Heart left ventricle (tissue), 16 donors: ENCODE measurements at regions not wholly inside any gene's neighbourhood (a gene's known extent, or its start where the extent isn't known, plus 50 kb on each side); places are given as distances from the start of the nearest gene placed in this dataset.

ENCODE experiments used
- ATAC-seq, 4 donors: fragments of 200-7000 bp; cut with Tn5 transposase; one replicate each; pipeline ENCODE4 v1.9.1; 2020 to 2022; ENCODE audit warnings: moderate library complexity in 4 of 4, mild to moderate bottlenecking in 3 of 4, moderate number of reproducible peaks in 1 of 4
- DNase-seq, 5 donors: peaks; one replicate each; pipeline ENCODE4 v3.0.0-alpha.2; 2020
- H3K27ac ChIP-seq, 12 donors: fragments of 200-600 bp; sonication (generic) in 4 of 12; one replicate each; pipeline versions ENCODE4 v1.5.0 to v1.8.0; 2016 to 2022; ENCODE audit warnings: mild to moderate bottlenecking in 2 of 12
- H3K27me3 ChIP-seq, 9 donors: fragments of 200-600 bp; sonication (generic) in 2 of 9; one replicate each; pipeline versions ENCODE4 v1.5.1 to v1.8.0; 2016 to 2022; ENCODE audit warnings: mild to moderate bottlenecking in 3 of 9
- H3K36me3 ChIP-seq, 9 donors: fragments of 200-600 bp; sonication (generic) in 2 of 9; one replicate each; pipeline versions ENCODE4 v1.5.0 to v1.8.0; 2018 to 2022; ENCODE audit warnings: mild to moderate bottlenecking in 2 of 9
- H3K4me1 ChIP-seq, 12 donors: fragments of 200-600 bp; sonication (generic) in 4 of 12; one replicate each; pipeline versions ENCODE4 v1.5.0 to v1.8.0; 2016 to 2022; ENCODE audit warnings: mild to moderate bottlenecking in 3 of 12
- H3K4me3 ChIP-seq, 12 donors: fragments of 200-600 bp; sonication (generic) in 4 of 12; one replicate each; pipeline versions ENCODE4 v1.5.0 to v1.8.0; 2017 to 2022; ENCODE audit warnings: mild to moderate bottlenecking in 9 of 12, moderate library complexity in 4 of 12
- H3K9me3 ChIP-seq, 12 donors: fragments of 200-600 bp; sonication (generic) in 4 of 12; one replicate each; pipeline versions ENCODE4 v1.5.0 to v1.8.0; 2016 to 2022; ENCODE audit warnings: mild to moderate bottlenecking in 1 of 12
- CTCF ChIP-seq, 12 donors: fragments of 200-600 bp; sonication (generic) in 4 of 12; IDR thresholded peaks; one replicate each; pipeline versions ENCODE4 v1.5.0 to v1.8.0; 2018 to 2022; ENCODE audit warnings: antibody characterized with exemption in 12 of 12, mild to moderate bottlenecking in 5 of 12
- POLR2A ChIP-seq, 2 donors: fragments of 450-650 bp; IDR thresholded peaks; one replicate each; pipeline ENCODE4 v1.6.1; 2017; ENCODE audit warnings: antibody characterized with exemption in 2 of 2, mild to moderate bottlenecking in 2 of 2, moderate library complexity in 2 of 2
- WGBS, 4 donors: extraction: QIAGEN DNeasy Blood & Tissue Kit in 2 of 4; methylation state at CpG; one replicate each; pipeline versions ENCODE4 v1.1.5 to v1.1.7; 2013 to 2018; 5-methylcytosine and 5-hydroxymethylcytosine counted together
- intact Hi-C, 10 donors: fragments of 100-400 bp; cut with DNase I; formaldehyde crosslinking; loops; one replicate each; pipeline versions ENCODE4 v1.11.1 to v1.14.2; 2022
- donor health status: ischemic (EF 13 %, LVEDD 7.1; RV severe dilation, severe dysfunction).
- donor health status: healthy with polysubstance abuse.
- donor health status: DM: no; HTN: yes; CAD: no.
- donor health status: DM: no; HTN: no; CAD: no.
- donor health status: ischemic (EF 25% LVEDD 6.9; RV normal size, moderate dysfunction).
- donor health status: ischemic (EF 25% LVEDD 5.7; RV mildly dilated, moderate dysfunction).
- donor health status: healthy.
- donor health status: DM: yes; HTN: yes; CAD: no.
- donor health status: ischemic (EF 35%, LVEDD 5.7; RV mildly dilated, moderate dysfunction).
- donor health status: nonischemic (EF 11% LVEDD 7.7; RV severe dilation, severe dysfunction).
- donor health status: DM: yes; HTN: yes; CAD: no.
- donor health status: PGD.
- donor health status: ischemic (EF 29% LVEDD 5.4; RV normal size, mild dysfunction).
- donor health status: nonischemic (EF 23%, LVEDD 6.1; RV moderate dilation, normal function).

DNA sequence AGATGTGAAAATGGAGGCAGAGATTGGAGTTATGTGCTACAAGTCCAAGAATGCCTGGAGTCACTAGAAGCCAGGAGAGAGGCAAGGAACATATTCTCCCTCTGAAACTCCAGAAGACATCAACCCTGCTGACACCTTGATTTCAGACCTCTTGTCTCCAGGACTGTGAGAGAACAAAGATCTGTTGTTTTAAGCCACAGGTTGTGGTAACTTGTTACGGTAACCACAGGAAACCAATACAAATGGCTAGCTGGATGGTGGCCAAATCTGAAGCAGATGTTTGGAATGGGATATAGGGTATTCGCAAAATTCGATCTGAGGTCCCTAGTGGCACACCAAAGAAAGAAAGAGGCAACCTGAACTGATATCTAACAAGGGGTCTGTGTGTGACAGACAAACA, 129.0 kb downstream of the HERPUD2 start:
- peaks cover 0 to under 1% (median 0%) of the 10 kb centered on the region in 9 donors for H3K27me3 ChIP-seq
- intact Hi-C loops: no loop called here
- no peak for DNase-seq
- H3K4me1 ChIP-seq: peaks cover 0 to 5% (median 0%) of the 10 kb centered on the region in 12 donors
- H3K36me3 ChIP-seq: no peaks in the 10 kb centered on the region
- no peak overlapping the region for H3K4me3 ChIP-seq
- TF ChIP-seq CTCF (IDR thresholded peaks at IDR 0.05) (no peak), POLR2A (IDR thresholded peaks at IDR 0.05) (no peak)
- ATAC-seq: no peak
- no peak overlapping the region for H3K27ac ChIP-seq
- peaks cover 0 to 6% (median 0%) of the 10 kb centered on the region in 12 donors for H3K9me3 ChIP-seq
- WGBS, 4 donors: 32 to 53% (median 41%) methylated on average over 3 of the region's 3 CpGs

DNA sequence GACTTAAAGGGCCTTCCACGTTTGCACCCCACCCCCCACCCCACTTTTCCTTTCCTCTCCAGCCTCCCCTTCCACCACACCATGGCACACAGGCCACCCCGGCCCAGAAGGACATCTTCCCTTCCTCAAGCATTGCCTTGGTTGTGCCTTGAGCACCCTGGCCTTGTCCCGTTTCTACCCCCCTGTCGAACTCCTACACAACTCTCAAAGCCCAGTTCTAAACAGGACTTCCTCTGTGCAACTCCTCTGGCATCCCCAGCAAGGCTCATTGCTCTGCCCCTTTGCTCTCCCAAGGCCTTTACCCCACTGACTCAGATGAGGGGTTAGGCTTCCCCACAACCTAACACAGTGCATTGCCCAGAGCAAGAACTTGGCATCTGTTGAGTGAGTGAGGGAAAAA, 136.1 kb downstream of the HERPUD2 start:
- no peak overlapping the region for H3K4me3 ChIP-seq
- no peaks in the 10 kb centered on the region for H3K36me3 ChIP-seq
- H3K27me3 ChIP-seq: peaks cover 0 to 5% (median 0%) of the 10 kb centered on the region in 9 donors
- ATAC-seq (no peak), DNase-seq (no peak)
- 88 to 92% (median 90%) methylated on average over 4 of the region's 4 CpGs for WGBS, 4 donors
- intact Hi-C loops: no loop called here
- peaks cover 0 to 3% (median 0%) of the 10 kb centered on the region in 12 donors for H3K4me1 ChIP-seq
- H3K9me3 ChIP-seq: peaks cover 0 to 6% (median 0%) of the 10 kb centered on the region in 12 donors
- no peak for TF ChIP-seq CTCF (IDR thresholded peaks at IDR 0.05)
- TF ChIP-seq POLR2A (IDR thresholded peaks at IDR 0.05): no peak
- H3K27ac ChIP-seq: no peak overlapping the region

DNA sequence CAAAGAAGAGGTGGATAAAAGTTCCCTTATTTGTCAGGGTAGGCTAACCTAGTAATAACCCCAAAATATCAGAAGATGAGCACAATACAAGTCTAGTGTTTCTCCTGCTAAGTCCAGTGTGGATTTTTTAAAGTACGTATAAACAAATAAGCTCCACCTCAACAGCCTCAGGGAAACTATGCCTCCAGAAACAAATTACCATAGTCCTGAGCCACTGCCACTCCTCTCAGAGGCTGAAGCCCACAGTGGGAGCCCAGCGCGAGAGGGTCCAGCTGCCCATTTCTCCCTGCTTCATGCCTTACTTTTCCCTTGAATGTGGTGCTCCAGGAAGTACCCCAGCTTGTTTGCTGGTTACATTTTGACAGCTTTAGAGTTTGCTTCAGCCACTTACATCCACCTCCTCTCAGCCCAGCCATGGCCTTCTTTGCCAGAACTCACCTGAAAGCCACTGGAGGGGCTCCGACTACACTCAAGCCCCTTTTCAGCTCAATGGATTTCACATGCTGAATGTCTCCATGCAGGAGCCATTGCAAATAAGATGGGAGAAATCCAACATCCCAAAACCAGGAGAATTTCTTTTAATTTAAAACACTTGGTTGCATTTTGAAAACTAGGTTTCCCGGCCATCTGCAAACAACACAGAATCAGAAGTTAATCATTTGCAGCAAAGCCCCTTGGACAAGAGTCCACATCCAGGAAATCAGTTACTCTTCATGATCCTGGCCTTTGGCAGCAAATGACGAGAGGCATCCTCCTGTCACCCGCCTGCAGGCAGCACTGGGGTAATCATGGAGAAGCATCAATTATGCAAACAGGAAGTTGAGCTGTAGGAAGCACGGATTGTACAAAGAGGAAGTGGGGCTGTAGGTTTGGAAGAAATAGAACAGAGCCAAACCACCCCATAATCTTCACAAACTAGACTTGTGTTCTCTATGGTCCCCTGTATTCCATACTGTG, 138.1 kb downstream of the HERPUD2 start:
- Histone ChIP-seq H3K4me3 (no peak overlapping the region), H3K9me3 (no peaks in the 10 kb centered on the region), H3K27me3 (peaks cover 0 to 5% (median 0%) of the 10 kb centered on the region in 9 donors), H3K36me3 (no peaks in the 10 kb centered on the region), H3K4me1 (peaks cover 0 to 6% (median 0%) of the 10 kb centered on the region in 12 donors), H3K27ac (no peak overlapping the region)
- WGBS, 4 donors: 64 to 75% (median 68%) methylated on average over 8 of the region's 8 CpGs
- intact Hi-C loops: no loop called here
- TF ChIP-seq POLR2A (IDR thresholded peaks at IDR 0.05) (no peak), CTCF (IDR thresholded peaks at IDR 0.05) (no peak)
- DNase-seq: no peak
- peak in 1 of 4 donors; percentile 29 for ATAC-seq

DNA sequence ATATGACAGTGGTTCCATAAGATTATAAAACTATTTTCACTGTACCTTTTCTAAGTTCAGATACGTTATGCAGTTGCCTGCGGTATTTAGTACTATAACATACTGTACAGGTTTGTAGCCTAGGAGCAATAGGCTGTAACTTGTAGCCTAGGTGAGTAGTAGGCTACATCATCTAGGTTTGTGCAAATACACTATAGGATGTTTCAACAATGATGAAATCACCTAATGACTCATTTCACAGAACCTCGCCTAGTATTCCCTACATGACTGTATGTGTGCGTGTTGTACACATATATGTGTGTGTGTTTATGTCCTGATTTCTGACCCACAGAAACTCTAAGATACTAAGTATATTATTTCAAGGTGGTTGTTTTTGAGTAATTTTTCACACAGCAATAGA, 139.0 kb downstream of the HERPUD2 start:
- Histone ChIP-seq H3K4me1 (peaks cover 0 to 6% (median 0%) of the 10 kb centered on the region in 12 donors), H3K27ac (no peak overlapping the region), H3K9me3 (no peaks in the 10 kb centered on the region), H3K4me3 (no peak overlapping the region), H3K27me3 (peaks cover 0 to 5% (median 0%) of the 10 kb centered on the region in 9 donors), H3K36me3 (no peaks in the 10 kb centered on the region)
- ATAC-seq (no peak), DNase-seq (no peak)
- 46 to 72% (median 54%) methylated on average over 4 of the region's 4 CpGs for WGBS, 4 donors
- no peak for TF ChIP-seq POLR2A (IDR thresholded peaks at IDR 0.05)
- no peak for TF ChIP-seq CTCF (IDR thresholded peaks at IDR 0.05)
- intact Hi-C loops: no loop called here
